Lung (tissue), 11 donors: ENCODE measurements at regions not wholly inside any gene's neighbourhood (a gene's known extent, or its start where the extent isn't known, plus 50 kb on each side); places are given as distances from the start of the nearest gene placed in this dataset.
A peak's percentile ranks its signal among the peaks of the same experiment; 100 is the strongest.

Source experiments
- ATAC-seq: fragments of 200-7000 bp; cut with Tn5 transposase; one replicate; pipeline ENCODE4 v1.9.1; 2020; ENCODE audit warnings: moderate number of reproducible peaks; ENCODE audit not compliant: insufficient read depth, low FRiP score
- DNase-seq, 3 donors: peaks; one replicate each; pipeline ENCODE4 v3.0.0-alpha.2; 2013 to 2017
- H3K27ac ChIP-seq, 2 donors: one replicate each; pipeline ENCODE4 v1.5.1; 2013; ENCODE audit warnings: mild to moderate bottlenecking in 2 of 2, moderate library complexity in 2 of 2, control low read depth in 1 of 2, inconsistent platforms in 1 of 2, low read depth in 1 of 2, low read length in 1 of 2
- H3K27me3 ChIP-seq, 3 donors: one replicate each; pipeline ENCODE4 v1.5.1; 2013; ENCODE audit warnings: low read length in 2 of 3; ENCODE audit not compliant: control insufficient read depth in 3 of 3, insufficient read depth in 3 of 3
- H3K36me3 ChIP-seq, 4 donors: one replicate each; pipeline ENCODE4 v1.5.1; 2013; ENCODE audit warnings: low read length in 4 of 4, mild to moderate bottlenecking in 1 of 4, moderate library complexity in 1 of 4; ENCODE audit not compliant: control insufficient read depth in 4 of 4, insufficient read depth in 4 of 4
- H3K4me1 ChIP-seq, 5 donors: one replicate each; pipeline ENCODE4 v1.5.1; 2013; ENCODE audit warnings: low read length in 5 of 5, mild to moderate bottlenecking in 2 of 5, moderate library complexity in 1 of 5; ENCODE audit not compliant: control insufficient read depth in 5 of 5, insufficient read depth in 5 of 5
- H3K4me3 ChIP-seq: one replicate; pipeline ENCODE4 v1.5.1; 2013; ENCODE audit warnings: mild to moderate bottlenecking, control low read depth, moderate library complexity
- H3K9ac ChIP-seq, 2 donors: one replicate each; pipeline ENCODE4 v1.5.1; 2013; ENCODE audit warnings: low read length in 2 of 2, control low read depth in 1 of 2; ENCODE audit not compliant: insufficient read depth in 1 of 2
- H3K9me3 ChIP-seq, 4 donors: one replicate each; pipeline ENCODE4 v1.5.1; 2013; ENCODE audit warnings: low read length in 3 of 4, mild to moderate bottlenecking in 1 of 4, moderate library complexity in 1 of 4; ENCODE audit not compliant: control insufficient read depth in 4 of 4, insufficient read depth in 3 of 4
- TF ChIP-seq, protein P1 (sequence below): IDR thresholded peaks from 2 replicates; pipeline ENCODE4 v1.5.1; 2012; ENCODE audit warnings: mild to moderate bottlenecking; ENCODE audit errors: control extremely low read depth, extremely low read depth
- donor health status: control.
- donor health status: control.
- donor health status: Bipolar disorder and iron deficiency.
- donor health status: healthy.
- donor health status: DM: yes; HTN: yes; CAD: no.

DNA sequence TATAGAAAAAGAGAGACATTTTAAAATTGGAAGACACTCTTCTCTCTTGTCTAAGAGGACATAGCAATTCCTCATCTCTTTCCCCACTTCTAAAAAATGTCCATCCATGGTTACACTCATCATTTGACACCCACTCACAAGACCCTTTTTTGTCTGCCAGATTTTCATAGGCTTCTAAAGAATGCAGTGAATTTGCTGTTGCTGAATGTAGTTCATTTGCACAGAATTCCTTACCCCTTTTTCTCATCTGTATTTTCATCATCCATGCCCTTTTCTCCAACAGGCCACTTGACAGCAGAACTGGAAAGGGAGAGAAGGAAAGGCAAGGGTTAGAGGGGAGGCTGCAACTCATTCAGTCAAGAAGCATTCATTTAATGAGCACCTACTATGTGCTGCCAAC, 128.0 kb downstream of the NUAK1 start:
- Histone ChIP-seq H3K9me3 (no peaks in the 10 kb centered on the region), H3K4me1 (peaks cover 0 to 6% (median 3%) of the 10 kb centered on the region in 5 donors), H3K27ac (no peak overlapping the region), H3K4me3 (no peak overlapping the region), H3K27me3 (no peaks in the 10 kb centered on the region), H3K9ac (no peak overlapping the region), H3K36me3 (no peaks in the 10 kb centered on the region)
- peak in 2 of 3 donors; percentile 33 to 60 for DNase-seq
- no peak for ATAC-seq
- TF ChIP-seq, protein P1, sequence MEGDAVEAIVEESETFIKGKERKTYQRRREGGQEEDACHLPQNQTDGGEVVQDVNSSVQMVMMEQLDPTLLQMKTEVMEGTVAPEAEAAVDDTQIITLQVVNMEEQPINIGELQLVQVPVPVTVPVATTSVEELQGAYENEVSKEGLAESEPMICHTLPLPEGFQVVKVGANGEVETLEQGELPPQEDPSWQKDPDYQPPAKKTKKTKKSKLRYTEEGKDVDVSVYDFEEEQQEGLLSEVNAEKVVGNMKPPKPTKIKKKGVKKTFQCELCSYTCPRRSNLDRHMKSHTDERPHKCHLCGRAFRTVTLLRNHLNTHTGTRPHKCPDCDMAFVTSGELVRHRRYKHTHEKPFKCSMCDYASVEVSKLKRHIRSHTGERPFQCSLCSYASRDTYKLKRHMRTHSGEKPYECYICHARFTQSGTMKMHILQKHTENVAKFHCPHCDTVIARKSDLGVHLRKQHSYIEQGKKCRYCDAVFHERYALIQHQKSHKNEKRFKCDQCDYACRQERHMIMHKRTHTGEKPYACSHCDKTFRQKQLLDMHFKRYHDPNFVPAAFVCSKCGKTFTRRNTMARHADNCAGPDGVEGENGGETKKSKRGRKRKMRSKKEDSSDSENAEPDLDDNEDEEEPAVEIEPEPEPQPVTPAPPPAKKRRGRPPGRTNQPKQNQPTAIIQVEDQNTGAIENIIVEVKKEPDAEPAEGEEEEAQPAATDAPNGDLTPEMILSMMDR: no peak
